ENCODE measurements at regions not wholly inside any gene's neighbourhood (a gene's known extent, or its start where the extent isn't known, plus 50 kb on each side); places are given as distances from the start of the nearest gene placed in this dataset.

DNA sequence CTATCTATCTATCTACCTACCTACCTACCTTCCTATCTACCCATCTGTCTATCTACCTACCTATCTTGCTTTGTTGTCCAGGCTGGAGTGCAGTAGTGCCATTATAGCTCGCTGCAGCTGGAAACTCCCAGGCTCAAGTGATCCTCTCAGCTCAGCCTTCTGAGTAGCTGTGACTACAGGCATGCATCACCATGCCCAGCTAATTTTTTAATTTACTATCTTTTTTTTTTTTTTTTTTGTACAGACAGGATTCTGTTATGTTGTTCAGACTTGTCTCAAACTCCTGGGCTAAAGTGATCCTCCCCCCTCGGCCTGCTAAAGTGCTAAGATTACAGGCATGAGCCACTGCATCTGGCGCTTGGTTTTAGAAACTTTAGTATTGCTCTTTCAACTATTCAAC is 762.4 kb downstream of the SLC6A15 start:
- TF ChIP-seq, protein P1, sequence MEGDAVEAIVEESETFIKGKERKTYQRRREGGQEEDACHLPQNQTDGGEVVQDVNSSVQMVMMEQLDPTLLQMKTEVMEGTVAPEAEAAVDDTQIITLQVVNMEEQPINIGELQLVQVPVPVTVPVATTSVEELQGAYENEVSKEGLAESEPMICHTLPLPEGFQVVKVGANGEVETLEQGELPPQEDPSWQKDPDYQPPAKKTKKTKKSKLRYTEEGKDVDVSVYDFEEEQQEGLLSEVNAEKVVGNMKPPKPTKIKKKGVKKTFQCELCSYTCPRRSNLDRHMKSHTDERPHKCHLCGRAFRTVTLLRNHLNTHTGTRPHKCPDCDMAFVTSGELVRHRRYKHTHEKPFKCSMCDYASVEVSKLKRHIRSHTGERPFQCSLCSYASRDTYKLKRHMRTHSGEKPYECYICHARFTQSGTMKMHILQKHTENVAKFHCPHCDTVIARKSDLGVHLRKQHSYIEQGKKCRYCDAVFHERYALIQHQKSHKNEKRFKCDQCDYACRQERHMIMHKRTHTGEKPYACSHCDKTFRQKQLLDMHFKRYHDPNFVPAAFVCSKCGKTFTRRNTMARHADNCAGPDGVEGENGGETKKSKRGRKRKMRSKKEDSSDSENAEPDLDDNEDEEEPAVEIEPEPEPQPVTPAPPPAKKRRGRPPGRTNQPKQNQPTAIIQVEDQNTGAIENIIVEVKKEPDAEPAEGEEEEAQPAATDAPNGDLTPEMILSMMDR (IDR thresholded peaks at IDR 0.05; ENCODE audit: low read depth, low read length), result no peak
- TF ChIP-seq EZH2phosphoT487 (IDR thresholded peaks at IDR 0.05; ENCODE audit: low read depth), result no peak
